NCI-H69 (cell line): ENCODE measurements at regions not wholly inside any gene's neighbourhood (a gene's known extent, or its start where the extent isn't known, plus 50 kb on each side); places are given as distances from the start of the nearest gene placed in this dataset.
A peak's percentile ranks its signal among the peaks of the same experiment; 100 is the strongest.
"Not testable (repeated sequence)": the region's sequence is repeated elsewhere in the genome, so short reads cannot be mapped to it uniquely, and the experiment has no call there.

Experiments
- DNase-seq: peaks from one replicate; lab custom pipeline; 2025; lab: John Stamatoyannopoulos, UW

DNA sequence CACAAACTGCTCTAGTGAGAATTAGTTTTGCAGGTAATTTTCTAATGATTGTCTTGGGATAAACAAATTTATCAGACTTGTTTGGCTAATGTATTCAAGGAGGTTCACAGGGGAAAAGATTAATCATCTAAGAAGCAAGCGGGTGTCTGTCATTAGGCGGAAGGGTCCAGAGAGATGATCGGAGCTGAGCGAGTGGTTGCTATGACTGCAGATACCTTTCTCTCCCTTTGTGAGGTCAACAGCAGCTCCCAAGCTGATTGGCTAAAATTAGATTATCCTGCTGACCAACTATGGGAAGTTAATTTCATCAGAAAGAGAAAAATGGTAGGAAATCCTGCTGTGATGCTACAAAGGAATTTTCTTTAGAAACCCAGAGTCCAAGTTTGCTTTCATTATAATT lies 276.0 kb downstream of the SOX2 start:
- peak; percentile 49 for DNase-seq

DNA sequence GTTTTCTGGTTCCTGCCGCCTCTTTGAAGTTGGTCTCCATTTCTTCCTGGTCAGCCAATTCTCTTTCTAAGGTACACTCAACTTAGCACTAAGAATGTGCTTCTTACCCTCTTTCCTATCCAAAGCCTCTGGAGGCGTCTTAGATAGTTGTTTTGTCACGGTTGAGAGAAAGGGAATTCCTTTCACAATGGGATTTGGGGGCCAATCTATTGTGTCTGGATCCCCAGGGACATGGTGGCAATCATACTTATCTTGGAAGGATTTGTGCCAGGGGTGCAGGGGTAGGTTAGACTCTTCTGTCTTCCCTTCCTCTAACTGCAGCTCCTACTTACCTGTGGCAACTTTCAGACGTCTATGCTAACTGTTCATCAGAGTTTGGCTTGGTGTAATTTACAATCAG lies 287.1 kb downstream of the SOX2 start:
- DNase-seq, result no peak

DNA sequence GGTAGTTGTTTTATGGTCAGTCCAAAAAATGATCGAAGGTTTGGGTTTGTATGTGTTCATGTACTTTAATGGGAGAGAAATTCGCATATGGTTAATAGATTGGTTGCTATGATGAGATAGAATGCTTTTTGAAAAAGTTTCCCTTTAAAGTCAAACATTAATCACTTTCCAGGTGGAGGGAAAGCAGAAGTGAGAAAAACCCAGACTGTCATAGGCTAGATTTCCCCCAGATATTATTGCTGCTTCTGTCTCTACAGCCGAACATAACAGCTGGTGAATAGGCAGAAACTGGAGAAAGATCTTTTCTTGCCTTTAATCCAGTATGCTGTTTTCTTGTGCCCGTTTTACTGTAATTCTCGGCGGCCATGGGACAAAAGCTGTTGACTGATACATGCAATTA lies 287.6 kb downstream of the SOX2 start:
- no peak for DNase-seq

DNA sequence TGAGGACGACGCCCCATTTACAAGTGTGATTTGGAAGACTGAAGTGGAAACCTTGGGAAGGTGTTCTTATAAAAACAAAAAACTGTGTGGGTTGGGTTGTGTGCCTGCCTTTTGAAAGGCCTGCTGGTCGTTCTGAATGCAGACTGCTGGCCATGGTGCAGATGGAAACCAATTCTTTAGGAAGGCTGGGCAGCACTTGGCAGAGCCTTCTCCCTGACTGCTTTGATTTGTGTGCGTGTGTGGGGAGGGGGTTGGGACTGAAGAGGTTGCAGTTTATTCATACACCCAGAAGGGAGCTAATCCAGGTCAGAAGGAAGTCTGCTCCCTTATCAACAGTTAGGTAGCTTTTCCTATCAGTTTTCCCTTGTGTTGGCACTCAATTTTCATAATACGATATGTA lies 288.7 kb downstream of the SOX2 start:
- peak; percentile 60 for DNase-seq

DNA sequence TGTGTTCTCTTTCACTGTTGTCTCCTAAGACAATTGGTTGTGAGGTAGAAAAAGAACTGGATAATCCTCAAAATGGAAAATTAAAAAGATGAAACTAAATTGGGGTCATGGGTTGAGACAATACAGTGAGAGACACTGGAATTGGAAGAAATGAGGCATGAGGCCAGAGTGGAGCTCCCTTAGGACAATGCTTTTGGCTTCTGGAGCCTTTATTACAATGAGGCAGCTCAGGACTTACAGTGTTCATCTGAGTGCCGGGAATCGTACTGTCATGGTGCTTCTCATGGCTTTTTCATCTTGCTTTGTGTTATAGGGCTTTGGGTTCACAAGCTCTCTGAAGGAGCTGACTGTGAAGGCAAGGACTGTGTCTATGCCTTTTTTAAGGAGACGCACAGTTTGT lies 293.5 kb downstream of the SOX2 start:
- DNase-seq, result no peak

DNA sequence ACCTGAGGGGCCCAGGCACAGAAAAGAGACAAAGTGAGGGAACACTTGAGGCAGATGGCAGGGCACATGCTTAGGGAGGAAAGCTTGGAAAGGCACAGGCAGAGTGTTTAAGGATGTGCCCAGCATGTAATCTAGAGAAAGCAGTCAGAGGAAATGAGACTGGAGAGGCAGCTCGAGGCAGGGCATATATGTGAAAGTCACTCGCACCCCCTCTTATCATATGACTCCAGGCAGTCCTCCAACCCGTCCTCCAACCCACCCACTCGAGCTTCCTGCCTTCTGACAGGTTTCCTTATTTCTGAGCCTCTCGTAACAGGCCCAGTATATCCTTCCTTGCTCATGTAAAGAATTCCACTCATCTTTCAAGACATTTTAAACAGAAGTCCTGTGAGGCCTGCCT lies 294.0 kb downstream of the SOX2 start:
- no peak for DNase-seq

DNA sequence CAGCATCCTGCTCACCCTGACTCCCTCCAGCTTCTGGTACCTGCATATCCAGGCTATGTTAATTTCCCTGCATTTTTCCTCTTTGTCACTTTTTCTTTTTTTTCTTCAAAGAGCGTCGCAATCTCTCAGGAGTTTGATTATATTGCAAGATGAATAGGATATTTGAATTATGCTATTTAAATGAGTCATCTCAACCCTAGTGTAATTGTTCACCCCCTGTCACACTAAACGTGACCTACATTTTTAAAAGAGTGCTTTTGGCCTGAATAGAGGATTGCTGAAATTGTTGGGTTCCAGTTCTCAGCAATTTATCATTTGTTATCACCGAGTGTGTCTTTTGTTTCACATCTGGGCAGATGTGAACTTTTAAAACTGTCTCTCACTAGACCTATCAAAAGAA lies 294.7 kb downstream of the SOX2 start:
- DNase-seq, result no peak

DNA sequence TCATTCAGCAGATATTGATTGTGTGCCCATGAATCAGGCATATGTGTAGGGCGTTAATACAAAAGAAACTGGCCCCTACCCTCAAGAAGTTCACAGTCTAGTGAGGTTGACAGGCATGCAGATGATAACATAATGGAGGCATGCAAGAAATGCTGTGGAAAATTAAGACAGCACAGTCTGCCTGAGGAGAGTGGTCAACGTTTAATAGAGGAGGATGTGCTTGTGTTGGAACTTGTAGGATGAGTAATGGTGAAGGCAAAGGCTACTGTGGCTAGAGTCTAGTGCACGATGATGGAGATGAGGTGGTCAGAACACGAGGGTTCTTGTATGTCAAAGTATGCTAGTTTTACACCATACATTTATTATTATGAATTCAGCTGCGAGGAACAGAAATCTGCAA lies 295.7 kb downstream of the SOX2 start:
- DNase-seq, result no peak

DNA sequence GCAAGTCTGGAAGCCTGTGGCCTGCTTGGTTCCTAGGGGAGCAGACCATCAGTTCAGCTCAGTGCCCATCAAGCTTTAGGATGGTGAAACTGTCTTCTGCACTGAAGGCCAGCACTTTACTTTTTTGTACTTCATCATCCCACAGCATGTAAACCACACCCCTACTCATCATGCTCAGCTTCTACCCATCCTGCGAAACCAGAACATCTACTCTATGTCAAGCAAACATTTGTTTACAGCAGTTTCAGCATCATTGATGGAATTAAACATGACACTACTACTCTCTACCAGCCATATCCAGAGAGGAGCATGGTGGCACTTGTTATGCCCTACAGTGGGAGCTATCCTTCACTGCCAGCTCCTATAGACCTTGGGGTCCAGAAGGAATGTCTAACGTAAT lies 306.6 kb downstream of the SOX2 start:
- DNase-seq, result no peak

DNA sequence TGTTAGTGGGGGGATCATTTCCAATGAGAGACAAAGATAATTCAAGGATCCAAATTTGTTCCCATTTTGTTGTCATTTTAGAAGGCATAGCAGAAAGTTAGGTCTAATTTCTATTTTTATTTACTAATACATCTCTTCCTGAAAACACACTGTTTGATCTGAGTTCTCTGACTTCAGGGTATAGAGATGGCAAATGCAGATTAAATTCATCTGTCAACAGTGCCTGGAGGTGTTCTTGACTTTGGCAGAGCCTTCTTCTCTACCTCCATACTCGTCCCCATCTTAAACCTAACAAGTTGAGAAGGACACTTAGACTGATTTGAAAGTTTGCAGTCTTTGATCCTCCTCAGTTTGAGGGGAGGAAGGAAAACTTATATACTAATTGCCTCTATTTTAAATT lies 308.2 kb downstream of the SOX2 start:
- DNase-seq, result no peak

DNA sequence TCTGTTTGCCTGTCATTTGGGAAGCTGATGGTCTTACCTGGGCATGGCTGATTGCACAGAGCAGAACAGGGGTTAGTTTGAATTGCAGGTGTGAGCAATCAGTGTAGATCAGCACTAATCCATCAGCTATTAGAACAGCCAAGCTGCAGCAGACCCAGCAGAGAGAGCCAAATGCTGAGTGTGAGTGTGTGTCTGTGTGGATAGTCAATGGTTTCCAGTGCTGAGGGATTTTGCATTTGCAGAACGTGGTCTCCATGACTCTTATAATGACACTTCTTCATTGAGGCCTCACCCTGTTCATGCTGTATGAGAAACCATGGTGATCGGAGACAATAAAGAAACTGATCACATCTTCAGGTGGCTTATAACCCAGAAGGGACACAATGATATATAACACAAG lies 312.1 kb downstream of the SOX2 start:
- DNase-seq, result no peak

DNA sequence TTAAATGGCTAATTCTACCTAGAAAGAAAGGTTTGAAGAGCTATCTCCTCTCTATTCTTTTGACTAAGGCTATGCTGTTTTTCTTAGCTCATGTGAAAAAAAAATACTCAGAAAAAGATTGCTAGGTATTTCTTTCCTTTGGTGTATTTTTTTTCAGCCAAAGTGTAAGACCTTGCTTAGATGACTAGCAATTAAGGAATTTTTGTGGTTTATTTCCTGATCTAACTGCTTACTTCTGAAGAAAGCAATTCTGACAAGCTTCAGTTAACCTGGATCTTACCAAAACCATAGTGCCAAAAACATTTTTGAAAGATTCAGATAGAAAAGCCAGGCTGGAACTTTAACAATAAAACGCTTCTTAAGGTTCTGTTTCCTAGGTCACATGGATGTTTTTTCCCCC lies 315.6 kb downstream of the SOX2 start:
- DNase-seq, result no peak

DNA sequence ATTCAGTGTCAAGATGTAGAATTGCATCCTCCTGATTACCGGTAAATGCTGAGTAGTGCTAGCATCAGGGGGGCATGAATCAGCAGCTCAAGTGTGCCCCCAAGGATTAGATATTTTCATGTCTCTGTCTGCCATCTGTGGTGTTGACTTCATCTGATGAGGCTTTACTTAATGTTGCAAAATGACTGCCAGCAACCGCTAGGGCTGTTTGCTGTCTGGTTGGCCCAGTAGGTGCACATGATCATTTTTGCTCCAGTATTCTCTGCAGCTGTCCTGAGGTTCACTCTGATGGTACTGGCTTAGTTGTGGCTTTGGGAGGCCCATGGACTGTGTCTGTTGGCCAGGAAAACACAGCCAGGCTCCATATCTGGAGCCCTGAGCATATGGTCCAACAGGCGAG lies 316.4 kb downstream of the SOX2 start:
- DNase-seq, result peak; percentile 58

DNA sequence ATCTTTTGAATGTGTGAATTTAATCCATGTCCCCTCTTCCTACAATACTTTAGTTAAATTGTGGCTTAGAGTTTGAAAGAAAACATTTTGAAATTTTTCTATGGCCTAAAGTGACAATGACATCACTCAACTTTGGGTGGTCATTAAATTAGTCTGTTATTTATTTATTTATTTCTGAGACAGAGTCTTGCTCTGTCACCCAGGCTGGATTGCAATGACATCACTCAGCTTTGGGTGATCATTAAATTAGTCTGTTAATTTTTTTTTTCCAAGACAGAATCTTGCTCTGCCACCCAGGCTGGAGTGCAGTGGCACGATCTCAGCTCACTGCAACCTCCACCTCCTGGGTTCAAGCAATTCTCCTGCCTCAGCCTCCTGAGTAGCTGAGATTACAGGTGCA lies 322.5 kb downstream of the SOX2 start:
- DNase-seq, result not testable (repeated sequence)

DNA sequence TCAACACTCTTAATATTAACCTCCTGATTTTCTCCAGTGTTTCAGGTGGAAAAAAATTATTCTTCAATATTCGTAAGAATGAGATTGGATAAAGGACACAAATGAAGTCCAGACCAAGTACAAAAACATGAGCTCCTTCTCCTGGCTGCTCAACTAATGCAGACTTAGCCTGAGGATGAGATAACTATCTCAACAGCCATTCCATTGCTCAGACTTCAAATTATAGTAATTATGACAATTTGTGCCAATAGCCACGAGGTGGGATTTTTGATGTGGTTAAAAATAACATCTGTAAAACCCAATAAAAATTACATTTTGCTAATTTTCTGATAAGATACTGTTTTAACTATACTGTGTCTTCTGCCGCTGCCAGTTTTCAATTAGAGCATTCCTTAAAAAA lies 323.6 kb downstream of the SOX2 start:
- DNase-seq, result peak; percentile 10

DNA sequence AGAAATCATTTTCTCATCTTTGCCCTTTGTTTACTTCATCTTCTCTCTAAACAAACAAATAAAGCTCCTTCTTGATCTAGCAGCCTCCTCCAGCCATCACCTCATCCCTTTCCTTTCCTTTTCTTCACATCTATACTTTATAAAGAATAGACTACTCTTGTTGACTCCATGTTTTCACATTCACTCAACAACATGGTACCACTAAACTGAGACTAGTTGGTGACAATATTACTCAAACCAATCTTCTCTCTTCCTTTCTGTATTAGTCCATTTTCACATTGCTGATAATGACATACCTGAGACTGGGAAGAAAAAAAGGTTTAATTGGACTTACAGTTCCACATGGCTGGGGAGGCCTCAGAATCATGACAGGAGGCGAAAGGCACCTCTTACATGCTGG lies 324.7 kb downstream of the SOX2 start:
- DNase-seq, result no peak

DNA sequence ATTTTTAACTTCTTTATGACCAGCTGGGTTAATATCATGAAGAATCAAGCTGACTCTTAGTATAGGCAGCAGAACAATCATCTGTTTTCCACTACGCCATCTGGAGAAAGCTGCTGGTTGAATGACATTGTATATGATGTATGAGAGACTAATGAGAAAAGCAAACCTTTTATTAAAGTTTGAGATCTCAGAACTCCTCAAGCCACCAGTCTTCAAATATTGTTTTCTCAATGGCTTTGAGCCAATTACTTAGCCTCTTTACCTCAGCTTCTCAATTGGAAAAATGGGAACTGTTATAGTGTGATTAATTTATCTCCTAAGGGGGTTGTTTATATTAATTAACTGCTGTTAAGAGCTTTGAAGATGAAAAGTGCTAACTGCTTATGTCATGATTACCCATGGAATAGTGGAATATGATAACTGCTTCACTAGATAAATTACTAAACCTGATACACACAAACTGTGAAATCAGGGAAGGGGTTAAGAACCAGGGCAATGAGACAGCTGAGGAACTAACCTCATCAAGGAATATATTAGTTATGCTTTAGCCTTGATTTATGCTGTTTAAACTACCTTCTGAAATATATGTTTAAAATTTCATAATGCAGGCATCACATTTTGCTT lies 330.1 kb downstream of the SOX2 start:
- peak; percentile 95 for DNase-seq

DNA sequence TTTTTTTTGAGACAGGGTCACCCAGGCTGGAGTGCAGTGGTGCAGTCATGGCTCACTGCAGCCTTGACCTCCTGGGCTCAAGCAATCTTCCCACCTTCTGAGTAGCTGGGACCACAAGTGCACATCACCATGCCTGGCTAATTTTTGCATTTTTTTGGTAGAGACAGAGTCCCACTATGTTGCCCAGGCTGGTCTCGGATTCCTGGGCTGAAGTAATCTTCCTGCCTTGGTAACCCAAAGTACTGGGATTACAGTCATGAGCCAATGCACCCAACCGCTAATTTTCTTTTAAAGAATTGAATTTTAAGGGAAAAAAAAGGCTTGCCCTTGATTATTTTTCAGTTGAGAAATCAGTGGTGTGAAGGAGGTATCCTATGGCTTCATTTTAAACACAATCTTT lies 334.0 kb downstream of the SOX2 start:
- DNase-seq, result no peak

DNA sequence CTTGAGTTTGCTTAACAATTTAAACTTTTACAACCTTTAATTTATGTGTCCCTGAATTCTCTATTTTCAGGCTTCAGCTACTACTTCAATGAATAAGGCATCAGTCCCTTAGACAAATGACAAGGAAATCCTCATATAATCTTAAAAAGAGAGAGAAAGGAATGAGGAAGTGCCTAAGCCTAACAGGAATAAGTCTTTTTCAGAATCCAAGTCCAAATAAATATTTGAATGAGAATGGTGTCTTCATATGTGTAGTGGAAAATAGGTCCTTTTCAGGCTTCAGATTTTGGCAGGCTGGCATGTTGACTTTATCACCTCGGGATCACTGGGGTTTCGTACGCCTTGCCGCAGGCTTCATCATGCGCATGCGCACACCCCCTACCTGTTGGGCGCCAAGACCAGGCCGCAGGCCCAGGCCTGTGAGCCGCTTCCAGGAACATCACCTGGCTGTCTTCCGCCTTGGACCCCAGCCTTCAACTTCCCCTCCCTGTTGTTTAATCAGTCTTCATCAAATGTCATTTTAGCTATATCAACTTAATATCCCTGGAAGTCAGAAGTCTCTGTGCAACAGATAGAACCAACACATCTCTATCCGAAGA lies 334.5 kb downstream of the SOX2 start:
- no peak for DNase-seq

DNA sequence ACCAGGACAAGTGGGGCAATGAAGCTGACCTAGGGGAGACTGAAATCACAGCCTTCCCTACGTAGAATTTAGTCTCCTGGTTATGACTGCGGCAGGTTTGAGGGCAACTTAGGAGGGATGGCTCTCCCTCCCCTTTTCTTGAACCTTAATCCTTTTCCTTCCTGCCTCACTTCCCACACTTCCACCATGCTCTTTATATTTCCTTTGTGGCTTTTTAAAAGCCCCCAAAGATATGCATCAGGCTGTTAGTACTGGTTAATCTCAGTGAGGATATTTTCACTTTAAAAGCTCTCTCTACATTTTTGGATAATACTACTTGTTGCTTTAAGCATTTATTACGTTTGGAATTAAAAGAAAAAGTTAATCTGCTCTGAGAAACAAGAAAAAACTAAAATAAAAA lies 339.2 kb downstream of the SOX2 start:
- no peak for DNase-seq

DNA sequence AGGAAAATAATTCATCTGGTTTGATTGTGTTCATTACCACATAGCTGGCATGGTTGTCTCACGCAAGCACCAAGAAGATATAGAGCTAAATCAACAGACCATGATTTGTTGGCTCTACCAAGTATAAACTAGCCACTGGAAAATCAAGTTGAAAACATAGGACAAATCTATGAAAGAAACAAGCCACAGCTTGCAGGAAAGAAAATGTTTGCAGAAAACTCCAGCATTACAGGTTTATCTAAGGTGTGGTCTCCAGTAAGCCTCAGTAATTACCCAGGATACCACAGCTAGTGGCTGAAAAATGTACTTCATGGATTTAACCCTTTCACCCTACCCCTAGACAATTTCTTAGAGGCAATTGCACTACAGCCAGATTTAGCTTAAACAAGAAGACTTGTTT lies 340.6 kb downstream of the SOX2 start:
- peak; percentile 48 for DNase-seq

DNA sequence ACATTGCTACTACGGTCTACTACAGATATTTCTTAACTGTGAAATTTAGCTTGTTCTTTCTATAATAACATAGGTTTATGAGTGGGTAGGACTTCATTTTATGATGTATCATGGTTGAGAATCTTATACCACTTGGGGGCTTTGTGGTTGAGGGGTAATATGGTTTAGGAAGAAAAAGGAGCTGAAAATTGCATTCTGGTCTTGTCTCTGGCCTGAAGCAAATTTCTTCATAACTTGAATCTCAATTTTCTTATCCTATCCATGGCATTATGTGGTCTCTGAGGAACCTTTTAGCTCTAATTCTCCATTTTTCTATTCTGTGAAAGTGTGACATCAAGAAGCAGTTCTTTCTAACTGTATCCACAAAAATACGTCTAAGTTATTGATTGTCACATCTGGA lies 341.0 kb downstream of the SOX2 start:
- DNase-seq, result no peak

DNA sequence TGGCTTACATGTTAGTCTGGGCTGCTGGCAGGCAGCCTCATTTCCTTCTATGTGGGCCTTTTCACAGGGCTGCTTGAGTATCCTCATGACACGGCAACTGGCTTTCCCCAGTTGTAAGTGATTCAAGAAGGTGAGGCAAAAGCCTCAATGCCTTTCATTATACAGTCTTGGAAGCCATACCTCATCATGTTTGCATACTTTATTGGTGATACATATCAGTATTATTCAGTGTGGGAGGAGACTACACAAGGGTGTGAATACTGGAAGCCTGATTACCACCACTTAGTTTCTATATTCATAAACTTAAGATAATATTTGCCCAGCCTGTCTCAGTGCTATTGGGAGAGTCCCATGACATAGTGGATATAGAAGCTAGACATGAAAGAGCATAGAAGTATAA lies 346.8 kb downstream of the SOX2 start:
- DNase-seq, result peak; percentile 10

DNA sequence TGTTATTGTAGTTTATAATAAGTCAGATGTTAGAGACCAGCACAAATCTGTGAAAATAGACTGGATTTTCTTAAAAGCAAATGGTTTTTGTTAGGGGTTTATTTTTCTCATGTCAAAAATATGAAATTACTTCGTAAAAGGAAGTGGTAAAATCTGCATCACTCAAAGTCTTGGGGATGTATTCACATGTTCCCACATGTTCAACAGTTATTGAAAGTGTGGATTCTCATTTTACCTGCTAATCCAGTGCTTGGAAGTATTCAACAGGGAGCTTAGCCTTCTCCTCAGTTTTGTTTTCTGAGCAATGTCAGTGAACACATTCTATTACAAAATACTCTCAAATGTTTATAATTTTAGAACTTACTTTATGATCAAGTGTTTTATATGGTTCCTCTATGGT lies 352.0 kb downstream of the SOX2 start:
- no peak for DNase-seq

DNA sequence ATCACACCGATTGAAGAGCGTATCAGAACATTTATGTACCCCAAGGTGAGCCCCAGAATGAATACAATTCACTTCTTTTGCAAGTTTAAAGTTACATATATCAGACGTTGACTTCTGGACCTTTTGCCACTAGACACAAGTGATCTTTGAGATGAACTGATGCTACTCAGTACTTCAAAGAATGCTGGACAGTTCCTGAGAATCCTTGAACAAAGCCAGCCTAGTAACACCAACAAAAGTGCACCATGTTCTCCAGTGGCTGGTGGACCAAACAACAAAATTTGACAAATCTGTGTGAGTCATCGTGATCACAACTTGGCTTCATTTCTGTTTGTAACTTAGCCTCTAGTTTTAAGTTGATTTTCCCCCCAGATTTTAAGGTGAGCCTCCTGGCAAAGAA lies 355.7 kb downstream of the SOX2 start:
- DNase-seq, result no peak
